ENCODE measurements at regions not wholly inside any gene's neighbourhood (a gene's known extent, or its start where the extent isn't known, plus 50 kb on each side); places are given as distances from the start of the nearest gene placed in this dataset.

DNA sequence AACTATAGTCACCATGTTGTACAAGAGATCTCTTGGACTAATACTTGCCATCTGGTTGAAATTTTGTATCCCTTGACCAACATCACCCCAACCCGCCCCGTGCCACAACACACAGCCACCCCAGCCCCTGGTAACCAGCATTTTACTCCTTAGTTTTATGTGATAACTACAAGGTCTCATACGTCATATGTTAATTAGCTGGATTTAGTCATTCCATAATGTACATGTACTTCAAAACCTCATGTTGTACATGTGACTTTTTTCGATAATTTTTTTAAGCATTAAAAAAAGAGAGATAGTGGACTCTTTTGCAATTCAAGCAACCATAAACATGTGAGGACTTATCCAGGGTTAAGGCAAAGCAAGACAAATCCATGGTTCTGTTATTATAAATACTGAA lies 773.4 kb upstream of the NOVA1 start:
- DNase-seq (ENCODE audit: low read depth) = no peak
- H3K27me3 ChIP-seq (ENCODE audit: control insufficient read depth, insufficient read depth, low read length) = no peaks in the 10 kb centered on the region
- no peak overlapping the region for H3K4me3 ChIP-seq (ENCODE audit: low read depth, low read length)
- no peaks in the 10 kb centered on the region for H3K36me3 ChIP-seq (ENCODE audit: control insufficient read depth, insufficient read depth, low read length)
- TF ChIP-seq, protein P1, sequence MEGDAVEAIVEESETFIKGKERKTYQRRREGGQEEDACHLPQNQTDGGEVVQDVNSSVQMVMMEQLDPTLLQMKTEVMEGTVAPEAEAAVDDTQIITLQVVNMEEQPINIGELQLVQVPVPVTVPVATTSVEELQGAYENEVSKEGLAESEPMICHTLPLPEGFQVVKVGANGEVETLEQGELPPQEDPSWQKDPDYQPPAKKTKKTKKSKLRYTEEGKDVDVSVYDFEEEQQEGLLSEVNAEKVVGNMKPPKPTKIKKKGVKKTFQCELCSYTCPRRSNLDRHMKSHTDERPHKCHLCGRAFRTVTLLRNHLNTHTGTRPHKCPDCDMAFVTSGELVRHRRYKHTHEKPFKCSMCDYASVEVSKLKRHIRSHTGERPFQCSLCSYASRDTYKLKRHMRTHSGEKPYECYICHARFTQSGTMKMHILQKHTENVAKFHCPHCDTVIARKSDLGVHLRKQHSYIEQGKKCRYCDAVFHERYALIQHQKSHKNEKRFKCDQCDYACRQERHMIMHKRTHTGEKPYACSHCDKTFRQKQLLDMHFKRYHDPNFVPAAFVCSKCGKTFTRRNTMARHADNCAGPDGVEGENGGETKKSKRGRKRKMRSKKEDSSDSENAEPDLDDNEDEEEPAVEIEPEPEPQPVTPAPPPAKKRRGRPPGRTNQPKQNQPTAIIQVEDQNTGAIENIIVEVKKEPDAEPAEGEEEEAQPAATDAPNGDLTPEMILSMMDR (IDR thresholded peaks at IDR 0.05; ENCODE audit: insufficient read depth, low read length, poor library complexity, severe bottlenecking) = no peak

DNA sequence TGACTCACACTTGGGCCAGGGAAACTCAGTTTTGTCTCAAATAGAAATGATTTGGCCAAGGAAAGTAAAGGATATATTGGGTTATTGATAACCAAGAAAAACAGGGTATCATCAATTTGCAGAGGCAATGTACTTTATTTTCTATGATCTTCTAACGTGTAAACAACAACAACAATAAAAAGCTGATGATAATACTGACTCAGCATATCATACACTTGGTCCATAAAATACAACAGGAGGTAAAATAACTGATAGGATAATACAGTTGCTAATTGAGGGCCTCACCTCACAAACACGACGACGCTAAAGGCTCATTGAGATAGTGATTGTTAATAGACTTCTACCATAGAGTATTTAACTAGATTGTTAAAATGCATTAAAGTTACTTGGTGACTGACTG lies 774.0 kb upstream of the NOVA1 start:
- DNase-seq (ENCODE audit: low read depth) = no peak
- no peaks in the 10 kb centered on the region for H3K27me3 ChIP-seq (ENCODE audit: control insufficient read depth, insufficient read depth, low read length)
- H3K36me3 ChIP-seq (ENCODE audit: control insufficient read depth, insufficient read depth, low read length) = no peaks in the 10 kb centered on the region
- no peak overlapping the region for H3K4me3 ChIP-seq (ENCODE audit: low read depth, low read length)
- TF ChIP-seq, protein P1 (IDR thresholded peaks at IDR 0.05; ENCODE audit: insufficient read depth, low read length, poor library complexity, severe bottlenecking) = no peak

DNA sequence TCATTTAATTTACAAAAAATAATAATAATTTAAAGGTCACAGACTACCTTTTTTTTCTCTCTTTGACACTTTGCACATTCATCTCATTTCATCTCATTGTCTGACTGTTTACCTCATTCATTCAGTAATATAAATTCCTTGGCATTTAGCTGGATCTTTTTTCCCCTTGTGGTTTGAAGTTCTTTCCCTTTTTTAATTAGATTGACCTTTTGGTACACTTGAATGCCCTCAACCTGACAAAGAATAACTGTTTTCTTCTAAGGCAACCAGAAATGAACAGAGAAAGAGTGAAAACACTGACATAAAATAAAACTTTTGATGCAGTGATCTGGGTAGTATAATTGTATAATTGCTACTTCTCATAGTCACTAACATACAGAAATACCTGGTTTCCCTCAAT lies 774.9 kb upstream of the NOVA1 start:
- Histone ChIP-seq H3K27me3 (ENCODE audit: control insufficient read depth, insufficient read depth, low read length) (no peaks in the 10 kb centered on the region), H3K36me3 (ENCODE audit: control insufficient read depth, insufficient read depth, low read length) (no peaks in the 10 kb centered on the region), H3K4me3 (ENCODE audit: low read depth, low read length) (no peak overlapping the region)
- no peak for DNase-seq (ENCODE audit: low read depth)
- TF ChIP-seq, protein P1 (IDR thresholded peaks at IDR 0.05; ENCODE audit: insufficient read depth, low read length, poor library complexity, severe bottlenecking) = no peak

DNA sequence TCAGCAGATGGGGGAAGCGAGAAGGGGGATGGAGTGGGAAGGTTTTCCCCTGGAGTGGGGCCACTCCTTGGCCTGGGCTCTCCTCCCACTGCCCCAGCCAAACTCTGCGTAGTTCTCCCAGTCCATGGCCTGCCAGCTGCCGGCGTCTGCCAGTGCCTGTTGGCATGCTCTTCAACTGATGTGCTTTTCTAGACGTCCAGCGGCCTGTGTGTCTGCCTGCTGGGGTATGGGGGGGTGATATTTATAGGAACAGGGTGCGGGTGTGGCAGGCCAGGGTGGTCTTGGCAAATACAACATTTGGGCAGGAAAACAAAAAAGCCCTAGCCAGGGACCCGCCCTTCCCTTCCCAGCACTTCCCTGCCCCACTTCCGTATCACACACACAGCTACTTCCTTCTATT lies 786.3 kb upstream of the NOVA1 start:
- Histone ChIP-seq H3K36me3 (ENCODE audit: control insufficient read depth, insufficient read depth, low read length) (no peaks in the 10 kb centered on the region), H3K27me3 (ENCODE audit: control insufficient read depth, insufficient read depth, low read length) (no peaks in the 10 kb centered on the region), H3K4me3 (ENCODE audit: low read depth, low read length) (no peak overlapping the region)
- TF ChIP-seq, protein P1 (IDR thresholded peaks at IDR 0.05; ENCODE audit: insufficient read depth, low read length, poor library complexity, severe bottlenecking) = no peak
- no peak for DNase-seq (ENCODE audit: low read depth)

DNA sequence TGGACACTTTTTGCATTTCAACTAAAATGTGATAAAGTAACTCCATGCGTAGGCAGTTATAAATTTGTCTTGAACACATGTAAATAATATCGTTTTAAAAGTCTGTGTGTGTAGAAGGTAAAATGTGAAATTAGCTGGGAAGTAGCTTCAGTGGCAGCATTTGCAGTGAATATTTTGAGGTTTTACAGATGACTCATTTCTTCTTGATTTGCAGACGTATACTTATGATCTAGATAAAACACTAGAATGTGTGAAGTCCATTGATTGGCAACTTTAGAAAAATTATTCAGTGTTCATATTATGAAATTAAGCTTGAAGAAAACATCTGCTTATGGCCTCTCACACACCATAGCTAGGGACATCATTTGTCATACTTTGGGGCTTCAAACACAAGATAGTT lies 788.6 kb upstream of the NOVA1 start:
- Histone ChIP-seq H3K4me3 (ENCODE audit: low read depth, low read length) (no peak overlapping the region), H3K27me3 (ENCODE audit: control insufficient read depth, insufficient read depth, low read length) (no peaks in the 10 kb centered on the region), H3K36me3 (ENCODE audit: control insufficient read depth, insufficient read depth, low read length) (no peaks in the 10 kb centered on the region)
- TF ChIP-seq, protein P1 (IDR thresholded peaks at IDR 0.05; ENCODE audit: insufficient read depth, low read length, poor library complexity, severe bottlenecking) = no peak
- no peak for DNase-seq (ENCODE audit: low read depth)

DNA sequence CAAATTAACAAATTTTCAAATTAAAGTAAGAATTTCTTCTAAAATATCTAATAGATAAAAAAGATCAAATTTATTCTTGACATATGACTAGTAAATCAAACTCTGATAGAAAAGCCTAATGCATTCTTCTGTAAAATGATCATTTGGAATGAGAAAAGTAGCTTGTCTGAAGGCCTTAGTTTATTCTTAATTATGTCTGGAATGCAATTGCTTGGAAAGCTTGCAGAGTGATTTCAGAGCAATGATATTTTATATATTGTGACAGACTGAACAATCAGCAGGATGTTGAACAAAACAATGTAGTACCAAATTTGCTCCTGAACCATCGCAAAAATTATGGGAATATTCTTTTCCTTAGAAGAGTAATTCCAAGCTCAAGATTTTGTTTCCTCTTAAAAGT lies 789.6 kb upstream of the NOVA1 start:
- TF ChIP-seq, protein P1 (IDR thresholded peaks at IDR 0.05; ENCODE audit: insufficient read depth, low read length, poor library complexity, severe bottlenecking) = no peak
- Histone ChIP-seq H3K27me3 (ENCODE audit: control insufficient read depth, insufficient read depth, low read length) (no peaks in the 10 kb centered on the region), H3K4me3 (ENCODE audit: low read depth, low read length) (no peak overlapping the region), H3K36me3 (ENCODE audit: control insufficient read depth, insufficient read depth, low read length) (no peaks in the 10 kb centered on the region)
- DNase-seq (ENCODE audit: low read depth) = no peak

Data from kidney epithelial cell (primary cell).